MG63 (cell line): ENCODE measurements at regions not wholly inside any gene's neighbourhood (a gene's known extent, or its start where the extent isn't known, plus 50 kb on each side); places are given as distances from the start of the nearest gene placed in this dataset.
A peak's percentile ranks its signal among the peaks of the same experiment; 100 is the strongest.

ENCODE experiments used
- DNase-seq: peaks from one replicate; pipeline ENCODE4 v3.0.0-alpha.2; 2020
- H3K27me3 ChIP-seq: fragments of 250-450 bp; sonication (Bioruptor Pico); 2 replicates; pipeline ENCODE4 v1.5.1; 2020; ENCODE audit warnings: mild to moderate bottlenecking, moderate library complexity
- H3K36me3 ChIP-seq: fragments of 250-450 bp; sonication (Bioruptor Pico); 2 replicates; pipeline ENCODE4 v1.5.1; 2020; ENCODE audit warnings: mild to moderate bottlenecking, moderate library complexity
- H3K4me3 ChIP-seq: fragments of 250-450 bp; sonication (Bioruptor Pico); 2 replicates; pipeline ENCODE4 v1.5.1; 2020; ENCODE audit warnings: mild to moderate bottlenecking, moderate library complexity
- H3K9me3 ChIP-seq: fragments of 250-450 bp; sonication (Bioruptor Pico); 2 replicates; pipeline ENCODE4 v1.5.1; 2020; ENCODE audit warnings: mild to moderate bottlenecking, moderate library complexity

DNA sequence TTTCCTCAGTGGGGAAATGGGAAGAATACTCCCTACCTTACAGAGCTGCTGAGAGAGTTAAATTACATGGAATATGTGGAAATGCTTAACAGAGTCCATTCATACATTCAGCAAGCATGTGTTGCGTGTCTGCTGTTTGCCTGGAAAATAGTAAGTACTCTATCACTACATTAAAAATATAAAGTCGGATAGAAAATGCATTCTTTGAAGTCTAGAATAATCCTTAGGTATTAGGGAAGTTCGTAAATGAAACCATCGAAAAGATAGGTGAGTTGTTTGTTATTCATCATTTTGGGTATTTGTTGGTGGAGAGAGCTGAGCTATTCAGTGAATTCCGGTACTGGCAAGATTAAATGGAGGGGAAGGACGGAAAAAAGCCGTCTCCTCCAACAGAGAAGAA is 200.1 kb downstream of the OPA1 start:
- Histone ChIP-seq H3K27me3 (no peaks in the 10 kb centered on the region), H3K4me3 (no peak overlapping the region), H3K9me3 (no peaks in the 10 kb centered on the region; the same call in 1 of the 2 replicates), H3K36me3 (no peaks in the 10 kb centered on the region)
- DNase-seq, result no peak

DNA sequence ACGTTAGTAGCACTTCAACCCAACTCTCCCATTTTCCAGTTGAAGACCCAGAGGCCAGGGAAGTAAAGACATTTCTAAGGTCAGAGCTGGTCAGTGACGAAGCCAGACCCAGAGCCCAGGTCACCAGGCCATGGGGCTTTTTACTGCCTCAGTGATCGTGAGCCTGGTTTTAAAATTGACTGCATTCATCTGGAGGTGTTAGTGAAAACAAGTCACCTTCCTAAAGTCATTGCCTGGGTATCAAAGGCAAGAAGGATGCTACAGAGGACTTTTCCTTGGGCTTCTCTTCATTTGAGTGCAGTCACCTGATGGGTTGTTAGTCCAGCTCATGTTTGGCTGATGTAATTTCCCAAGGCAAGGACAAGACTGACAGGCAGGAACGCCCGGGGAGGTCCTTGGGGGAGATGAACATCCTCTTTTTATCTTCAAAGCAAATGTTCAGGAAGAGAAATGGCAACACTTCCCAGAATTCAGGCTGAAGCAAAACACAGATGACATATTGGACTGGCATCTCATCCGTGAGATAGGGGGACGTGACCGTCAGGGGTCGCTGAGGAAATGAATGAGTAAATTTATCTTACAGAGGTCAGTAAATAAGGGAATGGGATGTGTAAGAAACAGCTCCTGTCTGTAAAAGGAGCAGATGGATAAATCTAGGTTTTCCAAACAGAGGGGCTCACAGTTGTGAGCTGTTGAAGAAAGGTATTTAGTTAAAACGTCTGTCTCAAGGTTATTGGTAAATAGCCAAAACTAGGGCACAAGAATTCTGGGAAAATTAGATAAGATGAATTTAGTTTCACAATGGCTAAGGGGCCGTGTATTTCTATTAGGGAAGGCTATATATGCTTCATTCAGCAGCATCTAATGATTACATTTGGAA is 201.2 kb downstream of the OPA1 start:
- Histone ChIP-seq H3K27me3 (no peaks in the 10 kb centered on the region), H3K9me3 (no peaks in the 10 kb centered on the region; the same call in 1 of the 2 replicates), H3K4me3 (no peak overlapping the region), H3K36me3 (no peaks in the 10 kb centered on the region)
- no peak for DNase-seq

DNA sequence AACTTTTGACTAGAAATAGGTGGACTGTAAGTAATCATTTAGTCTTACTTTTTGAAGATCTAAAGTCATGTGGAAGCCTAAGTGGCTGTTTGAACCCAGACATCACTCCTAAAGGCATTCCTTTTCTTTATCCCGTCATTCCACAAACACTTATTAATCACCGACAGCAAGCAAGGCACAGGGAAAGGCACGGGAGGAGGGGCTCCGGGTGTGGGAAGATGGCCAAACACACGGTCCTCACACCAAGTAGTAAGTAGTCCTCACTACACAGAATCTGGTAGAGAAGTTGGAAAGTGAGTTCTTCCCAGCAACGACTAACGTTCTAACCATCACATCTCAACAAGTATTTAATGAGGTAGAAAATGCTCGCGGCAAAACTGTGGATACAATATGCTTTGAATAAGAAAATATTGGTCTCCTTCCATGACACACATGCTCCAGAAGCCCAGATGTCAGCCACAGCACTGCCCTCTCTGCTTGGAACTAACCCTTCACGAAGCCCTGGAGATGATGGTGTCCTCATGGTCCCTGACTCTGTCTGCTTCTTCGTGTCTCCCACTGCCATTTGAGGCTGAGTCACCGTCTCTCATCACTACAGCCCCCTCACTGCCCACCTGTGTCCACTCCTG is 202.2 kb downstream of the OPA1 start:
- Histone ChIP-seq H3K27me3 (no peaks in the 10 kb centered on the region), H3K4me3 (no peak overlapping the region), H3K36me3 (no peaks in the 10 kb centered on the region), H3K9me3 (no peaks in the 10 kb centered on the region; the same call in 1 of the 2 replicates)
- DNase-seq, result no peak

- Histone ChIP-seq H3K27me3 (no peaks in the 10 kb centered on the region), H3K36me3 (no peaks in the 10 kb centered on the region)
- DNase-seq, result no peak
Observed at GRCh38 chr3:193796089-193796488, 203.1 kb downstream of the OPA1 start.

DNA sequence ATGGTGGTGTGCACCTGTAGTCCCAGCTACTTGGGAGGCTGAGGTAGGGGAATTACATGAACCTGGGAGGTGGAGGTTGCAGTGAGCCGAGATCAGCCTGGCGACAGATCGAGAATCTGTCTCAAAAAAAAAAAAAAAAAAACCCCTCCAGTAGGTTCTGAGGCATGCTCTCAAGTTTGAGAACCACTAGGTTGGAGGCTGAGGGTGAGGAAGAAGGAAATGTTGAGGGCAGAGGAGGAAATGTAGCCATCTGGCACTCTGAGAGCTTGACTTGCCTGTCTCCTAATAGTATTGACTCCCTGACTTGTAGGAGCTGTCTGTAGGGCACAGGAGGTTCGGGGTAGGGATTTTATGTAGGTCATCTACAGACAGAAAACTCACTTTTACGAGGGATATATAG is 204.6 kb downstream of the OPA1 start:
- Histone ChIP-seq H3K4me3 (no peak overlapping the region), H3K9me3 (no peaks in the 10 kb centered on the region; the same call in 1 of the 2 replicates), H3K27me3 (no peaks in the 10 kb centered on the region), H3K36me3 (no peaks in the 10 kb centered on the region)
- DNase-seq, result no peak

More at GRCh38 chr3:193796089-193796488, 203.1 kb downstream of the OPA1 start:
- Histone ChIP-seq H3K4me3 (no peak overlapping the region), H3K9me3 (no peaks in the 10 kb centered on the region; the same call in 1 of the 2 replicates)

- Histone ChIP-seq H3K9me3 (no peaks in the 10 kb centered on the region), H3K36me3 (no peaks in the 10 kb centered on the region), H3K27me3 (no peaks in the 10 kb centered on the region), H3K4me3 (no peak overlapping the region)
- no peak for DNase-seq
Observed at GRCh38 chr3:193798051-193798450, 205.0 kb downstream of the OPA1 start.

DNA sequence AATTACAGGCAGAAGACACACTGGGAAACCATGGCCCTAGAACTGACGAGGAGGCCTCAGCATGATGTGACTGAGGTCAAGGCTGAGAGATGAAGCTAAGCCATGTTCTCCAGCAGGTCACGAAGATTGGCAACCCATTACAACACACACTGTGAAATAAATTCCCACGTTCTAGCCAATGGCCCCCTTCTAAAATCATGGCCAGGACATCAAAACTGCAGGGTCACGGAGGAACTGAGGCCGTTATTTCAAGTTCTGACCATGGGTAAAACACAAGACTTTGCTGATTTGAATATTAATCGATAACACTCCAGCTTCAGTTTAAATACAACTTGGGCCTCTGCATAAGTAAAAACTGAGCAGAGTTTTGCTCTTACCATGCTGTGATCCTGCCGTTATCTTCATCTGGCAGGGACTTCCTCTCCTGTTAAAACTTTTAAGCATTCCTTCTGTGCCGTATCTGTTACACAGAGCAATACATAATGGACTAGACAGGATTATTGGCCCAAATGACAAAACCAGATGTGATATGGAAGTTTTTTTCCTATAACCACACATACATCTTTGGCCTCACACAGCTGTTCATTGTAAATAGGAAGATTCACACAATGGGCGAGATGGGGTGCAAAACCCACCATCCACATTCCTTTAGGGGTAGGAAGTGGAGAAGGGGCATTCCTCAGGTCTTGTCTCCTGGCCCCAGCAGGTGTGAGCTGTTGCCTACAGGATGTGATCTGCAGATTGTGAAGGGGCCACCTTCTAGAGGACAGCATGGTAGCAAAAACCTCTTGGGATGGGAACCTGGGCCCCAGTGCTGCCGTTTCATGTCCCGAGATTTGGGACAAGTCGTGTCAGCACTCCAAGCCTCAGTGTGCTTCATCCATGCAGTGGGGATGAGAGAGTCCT is 207.4 kb downstream of the OPA1 start:
- DNase-seq, result no peak
- no peaks in the 10 kb centered on the region for H3K36me3 ChIP-seq
- H3K4me3 ChIP-seq, result no peak overlapping the region
- no peaks in the 10 kb centered on the region for H3K27me3 ChIP-seq
- no peaks in the 10 kb centered on the region for H3K9me3 ChIP-seq

- Histone ChIP-seq H3K27me3 (no peaks in the 10 kb centered on the region), H3K4me3 (no peak overlapping the region), H3K9me3 (no peaks in the 10 kb centered on the region), H3K36me3 (no peaks in the 10 kb centered on the region)
- no peak for DNase-seq
Observed at GRCh38 chr3:193801097-193801496, 208.1 kb downstream of the OPA1 start.

DNA sequence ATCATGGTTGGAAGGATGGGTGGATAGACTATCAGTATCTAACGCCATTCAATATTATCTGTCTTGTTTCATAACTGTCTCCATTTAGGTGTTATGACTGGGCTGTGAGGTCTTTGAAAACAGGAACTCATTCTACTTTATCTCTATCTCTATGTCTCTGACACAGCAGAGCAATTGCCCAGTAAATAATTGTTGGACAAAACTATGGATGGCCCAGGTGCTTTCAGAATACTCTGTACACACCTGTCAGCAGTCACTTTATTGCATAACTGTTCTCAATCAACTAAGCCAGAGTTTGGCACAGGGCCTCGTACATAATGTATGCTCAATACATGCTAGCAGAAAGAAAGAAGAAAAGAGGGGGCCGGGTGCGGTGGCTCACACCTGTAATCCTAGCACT is 210.3 kb downstream of the OPA1 start:
- Histone ChIP-seq H3K9me3 (no peaks in the 10 kb centered on the region), H3K36me3 (no peaks in the 10 kb centered on the region), H3K27me3 (no peaks in the 10 kb centered on the region), H3K4me3 (no peak overlapping the region)
- DNase-seq, result no peak

- no peaks in the 10 kb centered on the region for H3K36me3 ChIP-seq
- DNase-seq, result peak; percentile 91
- no peaks in the 10 kb centered on the region for H3K27me3 ChIP-seq
- H3K9me3 ChIP-seq, result no peaks in the 10 kb centered on the region
- no peak overlapping the region for H3K4me3 ChIP-seq
Observed at GRCh38 chr3:193805448-193805847, 212.4 kb downstream of the OPA1 start.

- no peak for DNase-seq
- H3K27me3 ChIP-seq, result no peaks in the 10 kb centered on the region
Observed at GRCh38 chr3:193808317-193808716, 215.3 kb downstream of the OPA1 start.

GRCh38 chr3:193809106-193809505 is 216.1 kb downstream of the OPA1 start:
- no peaks in the 10 kb centered on the region for H3K36me3 ChIP-seq
- DNase-seq, result no peak
- no peaks in the 10 kb centered on the region for H3K27me3 ChIP-seq
- H3K9me3 ChIP-seq, result no peaks in the 10 kb centered on the region
- H3K4me3 ChIP-seq, result no peak overlapping the region

More at GRCh38 chr3:193808317-193808716, 215.3 kb downstream of the OPA1 start:
- Histone ChIP-seq H3K4me3 (no peak overlapping the region), H3K9me3 (no peaks in the 10 kb centered on the region), H3K36me3 (no peaks in the 10 kb centered on the region)

- Histone ChIP-seq H3K36me3 (no peaks in the 10 kb centered on the region), H3K9me3 (no peaks in the 10 kb centered on the region), H3K4me3 (no peak overlapping the region), H3K27me3 (no peaks in the 10 kb centered on the region)
- DNase-seq, result no peak
Observed at GRCh38 chr3:193812078-193812725, 219.2 kb downstream of the OPA1 start.

- no peak for DNase-seq
- Histone ChIP-seq H3K36me3 (no peaks in the 10 kb centered on the region), H3K4me3 (no peak overlapping the region), H3K27me3 (no peaks in the 10 kb centered on the region), H3K9me3 (no peaks in the 10 kb centered on the region)
Observed at GRCh38 chr3:193812791-193813500, 219.9 kb downstream of the OPA1 start.

GRCh38 chr3:193813501-193813830 is 220.5 kb downstream of the OPA1 start:
- Histone ChIP-seq H3K27me3 (no peaks in the 10 kb centered on the region), H3K36me3 (no peaks in the 10 kb centered on the region), H3K9me3 (no peaks in the 10 kb centered on the region), H3K4me3 (no peak overlapping the region)
- DNase-seq, result no peak
